ENCODE measurements at regions not wholly inside any gene's neighbourhood (a gene's known extent, or its start where the extent isn't known, plus 50 kb on each side); places are given as distances from the start of the nearest gene placed in this dataset.
A peak's percentile ranks its signal among the peaks of the same experiment; 100 is the strongest.
"Not testable (repeated sequence)": the region's sequence is repeated elsewhere in the genome, so short reads cannot be mapped to it uniquely, and the experiment has no call there.

DNA sequence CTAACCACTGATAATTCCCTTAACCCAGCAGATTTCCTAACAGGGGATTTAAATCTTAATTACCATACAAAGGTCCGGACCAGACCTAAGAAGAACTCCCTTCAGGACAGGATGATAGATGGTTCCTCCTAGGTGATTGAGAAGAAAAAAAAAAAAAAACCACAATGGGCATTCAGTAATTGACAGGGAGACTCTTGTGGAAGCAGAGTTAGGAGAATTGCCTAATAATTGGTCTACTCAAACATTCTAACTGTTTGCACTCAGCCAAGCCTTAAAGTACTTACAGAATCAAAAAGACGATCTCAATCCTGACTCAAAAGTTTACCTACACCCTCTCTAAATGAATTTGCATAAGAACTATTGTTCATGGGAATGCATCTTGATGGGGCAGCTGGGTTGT lies 844.7 kb upstream of the ACVR2A start:
- DNase-seq; intact Hi-C loops (cut with DNase I, micrococcal nuclease); ATAC-seq: not testable (repeated sequence)

DNA sequence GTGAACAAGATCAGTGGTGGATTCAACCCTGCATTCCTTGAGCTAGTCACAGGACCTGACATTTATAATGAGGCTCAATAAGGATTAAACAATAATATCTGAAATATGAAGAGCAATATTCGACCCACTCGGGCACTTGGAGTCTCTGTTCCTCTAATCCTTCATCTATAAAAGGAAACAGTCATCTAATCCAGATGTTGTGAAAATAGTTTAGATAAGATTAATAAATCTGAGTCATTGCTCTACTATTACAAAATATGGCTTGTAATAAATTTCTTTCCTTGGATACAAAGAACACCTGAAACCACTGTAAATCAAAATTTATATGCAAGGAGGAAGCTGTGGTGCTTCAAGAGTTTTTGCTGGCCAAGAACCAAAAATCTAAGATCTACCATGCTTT lies 846.9 kb upstream of the ACVR2A start:
- no peak for DNase-seq

DNA sequence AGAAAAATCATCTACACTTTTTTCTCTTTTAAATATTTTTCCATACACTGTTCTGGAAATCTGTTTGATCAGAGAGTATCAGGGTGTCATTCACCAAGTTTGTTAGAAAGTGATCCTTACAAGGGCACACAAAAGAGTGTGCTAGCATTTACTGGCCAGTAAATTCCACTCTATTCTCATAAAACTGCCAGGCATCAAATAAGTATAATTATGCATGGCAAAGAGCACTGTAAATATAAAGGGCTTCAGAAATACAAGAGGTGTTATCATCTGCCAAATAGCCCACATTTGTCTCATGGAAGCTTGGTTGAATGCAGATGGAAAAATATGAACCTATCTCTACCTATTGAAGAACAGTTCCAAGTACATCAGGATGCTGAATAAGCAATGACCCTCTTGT lies 847.3 kb upstream of the ACVR2A start:
- no peak for DNase-seq
- no peak for ATAC-seq
- intact Hi-C loops (cut with DNase I, micrococcal nuclease) = no loop called here

More for the DNA sequence above, 846.9 kb upstream of the ACVR2A start:
- intact Hi-C loops (cut with DNase I, micrococcal nuclease) = no loop called here
- ATAC-seq = no peak

DNA sequence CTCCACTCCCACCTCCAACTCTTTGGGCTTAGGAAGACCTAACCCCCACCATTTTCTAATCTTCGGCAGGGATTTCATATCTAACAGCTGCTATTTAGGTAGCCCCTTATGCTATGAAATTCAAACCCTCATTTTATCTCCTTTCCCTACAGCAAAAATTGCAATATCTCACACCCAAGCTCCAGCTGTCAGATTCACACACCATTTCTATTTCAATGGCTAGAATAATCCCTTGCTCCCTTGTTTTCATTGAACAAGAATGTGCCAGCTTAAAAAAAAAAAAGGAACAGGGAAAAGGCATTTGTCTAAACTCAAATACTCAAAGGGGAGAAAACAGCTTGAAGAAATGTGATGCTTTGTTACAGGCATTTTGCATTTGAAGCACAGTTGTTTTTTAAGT lies 850.6 kb upstream of the ACVR2A start:
- DNase-seq = no peak
- ATAC-seq = no peak
- intact Hi-C loops (cut with DNase I, micrococcal nuclease) = no loop called here

DNA sequence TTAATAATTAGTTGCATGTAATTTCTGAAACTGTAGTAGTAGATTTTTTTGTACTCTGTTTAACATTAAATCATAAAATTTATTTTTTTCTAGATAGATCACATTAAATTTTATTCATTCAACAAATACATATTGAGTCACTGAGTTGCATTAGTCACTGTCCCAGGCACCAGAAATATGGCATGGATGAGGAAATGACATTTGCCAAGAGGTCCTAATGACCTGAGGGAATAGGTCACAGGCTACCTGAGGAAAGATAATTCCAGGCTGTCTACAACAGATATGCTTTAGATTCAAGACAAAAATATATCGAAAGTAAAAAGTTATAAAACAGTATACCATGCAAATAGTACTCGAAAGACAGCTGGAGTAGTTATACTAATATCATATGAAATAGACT lies 852.4 kb upstream of the ACVR2A start:
- no peak for ATAC-seq
- DNase-seq = no peak
- intact Hi-C loops (cut with DNase I, micrococcal nuclease) = no loop called here

DNA sequence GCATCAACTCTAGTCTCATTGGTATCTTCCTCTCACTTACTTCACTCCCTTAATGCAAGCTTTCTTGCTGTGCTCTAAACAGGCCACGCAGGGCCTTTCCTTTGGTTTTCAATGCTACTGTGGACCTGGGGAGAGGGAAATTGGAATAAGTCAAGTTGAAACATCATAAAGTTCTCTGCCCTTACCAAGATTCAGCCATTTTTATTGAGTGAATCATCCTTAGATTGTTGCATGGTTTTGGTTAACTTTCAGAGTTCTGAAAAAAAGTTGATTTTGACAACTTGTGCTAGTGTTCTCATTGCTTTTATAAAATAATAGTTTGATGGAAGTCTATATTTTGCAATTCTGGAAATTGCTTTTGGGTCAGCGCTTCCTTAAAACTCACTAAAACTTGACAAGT lies 852.8 kb upstream of the ACVR2A start:
- intact Hi-C loops (cut with DNase I, micrococcal nuclease) = no loop called here
- DNase-seq (no peak), ATAC-seq (no peak)

DNA sequence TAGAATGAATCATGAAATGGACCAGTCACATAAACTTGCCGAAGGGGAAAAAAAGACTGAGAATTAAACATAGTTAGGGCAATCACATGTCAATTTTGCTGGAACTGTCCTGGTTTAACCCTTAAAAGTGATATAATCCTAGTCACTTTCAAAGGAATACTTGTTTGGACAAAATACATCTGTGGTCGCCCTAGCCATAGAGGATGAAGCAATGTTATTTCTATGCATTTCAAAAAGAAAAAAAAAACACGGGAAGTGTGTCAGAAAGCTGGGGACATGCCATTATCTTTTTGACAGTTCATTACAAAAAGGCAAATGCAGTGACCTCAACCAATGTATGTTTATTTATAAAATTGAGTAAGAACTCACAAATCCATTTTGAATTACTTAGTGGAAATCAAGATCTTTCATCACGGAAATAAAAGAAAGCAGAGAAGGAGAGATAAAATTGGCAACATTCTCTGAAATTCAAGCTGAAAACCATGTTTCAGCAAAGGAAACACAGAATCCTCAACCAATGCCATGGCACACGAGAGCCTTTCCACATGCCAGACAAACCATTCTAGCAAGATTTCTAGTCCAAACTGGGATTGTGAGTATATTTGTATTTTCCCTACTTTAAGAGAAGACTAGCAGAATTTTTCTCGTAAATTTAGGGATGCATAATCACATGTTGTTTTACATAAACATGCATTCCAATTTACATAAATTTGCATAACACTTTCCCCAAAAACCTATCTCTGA lies 854.3 kb upstream of the ACVR2A start:
- DNase-seq (no peak), ATAC-seq (no peak)
- intact Hi-C loops (cut with DNase I, micrococcal nuclease) = no loop called here

DNA sequence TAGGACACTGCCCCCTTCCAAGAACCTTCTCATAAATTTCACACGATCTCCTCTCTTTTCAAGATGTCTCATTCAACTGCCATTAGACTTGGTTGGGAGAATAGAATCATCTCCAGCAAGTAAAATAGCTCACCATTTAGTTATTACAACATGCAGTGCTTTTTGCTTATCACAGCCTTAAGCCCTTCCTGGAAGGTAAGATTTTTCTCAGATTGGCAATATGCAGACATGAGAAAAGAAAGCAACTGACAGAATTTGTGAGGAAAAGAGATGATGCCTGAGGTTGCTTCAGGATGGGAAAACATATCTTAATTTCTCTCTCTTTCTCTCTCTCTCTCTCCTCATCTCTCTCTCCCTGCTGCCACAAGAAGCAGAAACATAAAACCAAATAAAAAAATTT lies 855.1 kb upstream of the ACVR2A start:
- no peak for ATAC-seq

DNA sequence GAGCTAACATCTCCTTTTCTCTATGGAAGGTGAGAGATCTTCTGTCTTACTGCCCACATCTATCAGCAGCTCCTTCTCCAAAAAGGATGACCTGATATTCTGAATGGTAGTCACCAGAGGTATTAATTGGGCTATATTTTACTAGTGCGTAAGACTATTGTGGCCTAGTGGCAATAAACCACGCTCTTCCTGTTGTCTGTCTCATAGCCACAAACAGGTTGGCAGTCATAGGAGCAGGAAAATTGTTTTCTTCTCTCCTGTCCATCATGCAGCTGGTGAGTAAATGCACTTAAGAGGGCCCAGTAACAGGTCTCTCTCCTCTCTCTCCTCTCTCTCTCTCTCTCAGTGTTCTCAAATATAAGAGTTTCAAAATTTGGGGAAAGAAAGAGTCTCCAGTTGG lies 856.8 kb upstream of the ACVR2A start:
- ATAC-seq (no peak), DNase-seq (no peak)
- intact Hi-C loops (cut with DNase I, micrococcal nuclease) = no loop called here

More for the DNA sequence above, 855.1 kb upstream of the ACVR2A start:
- intact Hi-C loops (cut with DNase I, micrococcal nuclease) = no loop called here
- DNase-seq = no peak

DNA sequence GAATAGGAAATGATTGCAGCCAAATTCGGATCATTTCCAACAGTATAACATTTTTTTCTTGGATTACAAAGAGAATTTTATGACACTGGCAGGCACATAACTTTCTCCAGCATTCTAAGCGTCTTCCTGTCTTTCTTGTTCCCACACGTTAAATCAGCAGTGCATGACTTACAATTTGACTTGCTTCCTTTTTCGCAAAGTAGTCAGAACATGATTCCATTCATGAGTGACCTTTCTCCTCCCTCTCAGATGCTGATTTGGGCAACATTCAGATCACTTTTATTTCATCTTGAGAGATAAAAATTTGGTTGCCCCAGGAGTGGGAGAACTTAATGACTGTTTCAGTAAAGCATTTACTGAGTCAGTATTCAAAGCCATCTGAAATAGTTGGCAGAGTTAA lies 858.7 kb upstream of the ACVR2A start:
- ATAC-seq (no peak), DNase-seq (no peak)
- intact Hi-C loops (cut with DNase I, micrococcal nuclease) = no loop called here

DNA sequence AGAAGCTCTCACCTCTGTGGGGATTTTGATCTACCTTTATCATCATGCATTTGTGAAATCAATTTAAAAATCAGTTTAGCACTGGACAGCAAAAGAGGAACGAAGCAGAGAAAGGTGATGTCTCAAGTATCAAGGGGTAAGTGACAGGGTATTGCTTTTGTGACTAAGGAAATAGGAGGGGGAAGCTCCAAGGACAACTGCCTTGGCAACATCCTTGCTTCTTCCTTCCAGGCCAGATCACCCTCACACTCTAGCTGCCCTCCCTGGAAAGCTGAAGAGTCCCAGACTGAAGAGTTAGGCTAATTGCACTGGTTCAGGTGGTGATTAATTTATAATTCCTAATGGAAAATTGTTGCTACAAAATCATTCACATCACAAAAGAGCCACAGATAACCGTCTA lies 859.1 kb upstream of the ACVR2A start:
- no peak for ATAC-seq
- intact Hi-C loops (cut with DNase I, micrococcal nuclease) = no loop called here
- no peak for DNase-seq

DNA sequence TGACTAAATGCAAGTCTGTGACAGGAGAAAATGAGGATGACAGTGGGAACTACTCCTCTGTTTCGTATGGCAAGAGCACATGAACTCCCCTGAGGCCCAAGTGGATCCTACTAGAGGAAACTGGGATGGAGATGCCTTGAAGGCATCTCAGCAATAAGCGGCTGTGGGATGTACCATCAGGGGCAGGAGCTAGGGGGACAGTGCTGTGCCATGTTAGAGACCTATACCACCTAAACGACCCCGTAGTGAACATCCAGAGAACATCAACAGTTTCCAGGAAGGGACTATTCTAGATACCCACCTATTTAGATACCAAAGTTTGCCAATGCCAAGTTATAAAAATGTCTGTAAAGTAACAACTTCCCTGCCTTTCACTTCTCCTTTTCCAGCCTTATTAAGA lies 860.8 kb upstream of the ACVR2A start:
- intact Hi-C loops (cut with DNase I, micrococcal nuclease) = no loop called here
- DNase-seq = no peak

DNA sequence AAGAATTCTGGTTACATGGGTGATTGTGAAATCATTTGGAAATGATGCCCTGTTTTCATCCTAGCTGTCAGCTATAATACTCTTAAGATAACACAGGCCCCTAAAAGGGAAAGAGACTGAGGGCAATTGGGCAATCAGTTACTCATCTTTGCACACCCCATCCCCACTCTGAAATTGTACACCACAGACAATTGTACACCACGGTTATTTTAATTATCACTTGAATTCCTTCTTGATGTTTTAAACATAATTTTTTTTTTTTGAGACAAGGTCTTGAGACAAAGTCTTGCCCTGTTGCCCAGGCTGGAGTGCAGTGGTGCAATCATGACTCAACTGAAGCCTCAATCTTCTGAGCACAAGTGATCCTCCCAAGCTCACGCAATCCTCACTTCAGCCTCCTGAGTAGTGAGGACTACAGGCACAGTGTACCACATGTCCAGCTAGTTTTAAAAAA lies 862.4 kb upstream of the ACVR2A start:
- ATAC-seq (no peak), DNase-seq (peak in 1 of 2 donors; percentile 27)
- intact Hi-C loops (cut with DNase I, micrococcal nuclease) = no loop called here

More for the DNA sequence above, 860.8 kb upstream of the ACVR2A start:
- no peak for ATAC-seq

DNA sequence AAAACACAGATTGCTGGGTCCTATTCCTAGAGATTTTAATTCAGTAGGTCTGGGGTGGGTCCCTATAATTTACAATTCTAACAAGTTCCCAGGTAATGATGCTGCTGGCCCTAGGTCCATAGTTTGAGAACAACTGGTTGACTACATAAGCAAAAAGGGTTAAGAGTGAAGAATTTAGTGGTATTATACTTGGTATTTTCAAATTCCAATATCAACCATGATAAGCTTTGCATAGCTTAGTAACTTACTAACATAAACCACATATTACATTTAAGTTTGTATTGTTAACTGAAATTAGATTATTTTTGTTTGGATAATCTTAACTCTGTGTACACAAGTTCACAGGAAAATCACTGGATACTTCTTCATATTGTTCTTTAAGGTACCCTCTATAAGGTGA lies 862.9 kb upstream of the ACVR2A start:
- intact Hi-C loops (cut with DNase I, micrococcal nuclease) = no loop called here
- DNase-seq (no peak), ATAC-seq (no peak)

DNA sequence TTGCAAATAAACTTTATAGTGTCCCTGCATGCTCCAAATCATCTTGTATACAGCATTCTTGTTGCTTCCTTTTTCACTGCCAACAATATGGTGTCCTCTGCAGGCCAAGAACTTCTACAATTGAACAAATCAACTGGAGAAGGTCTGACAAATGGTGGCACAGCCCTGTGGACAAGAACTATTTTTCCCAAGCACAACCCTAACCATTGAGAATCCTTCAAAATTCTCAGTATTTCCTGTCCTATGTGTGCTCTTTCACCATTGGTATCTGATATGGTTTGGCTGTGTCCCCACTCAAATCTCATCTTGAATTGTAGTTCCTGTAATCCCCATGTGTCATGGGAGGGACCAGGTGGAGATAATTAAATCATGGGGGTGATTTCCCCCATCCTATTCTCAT lies 865.1 kb upstream of the ACVR2A start:
- DNase-seq = no peak
- intact Hi-C loops (cut with DNase I, micrococcal nuclease) = no loop called here
- no peak for ATAC-seq

DNA sequence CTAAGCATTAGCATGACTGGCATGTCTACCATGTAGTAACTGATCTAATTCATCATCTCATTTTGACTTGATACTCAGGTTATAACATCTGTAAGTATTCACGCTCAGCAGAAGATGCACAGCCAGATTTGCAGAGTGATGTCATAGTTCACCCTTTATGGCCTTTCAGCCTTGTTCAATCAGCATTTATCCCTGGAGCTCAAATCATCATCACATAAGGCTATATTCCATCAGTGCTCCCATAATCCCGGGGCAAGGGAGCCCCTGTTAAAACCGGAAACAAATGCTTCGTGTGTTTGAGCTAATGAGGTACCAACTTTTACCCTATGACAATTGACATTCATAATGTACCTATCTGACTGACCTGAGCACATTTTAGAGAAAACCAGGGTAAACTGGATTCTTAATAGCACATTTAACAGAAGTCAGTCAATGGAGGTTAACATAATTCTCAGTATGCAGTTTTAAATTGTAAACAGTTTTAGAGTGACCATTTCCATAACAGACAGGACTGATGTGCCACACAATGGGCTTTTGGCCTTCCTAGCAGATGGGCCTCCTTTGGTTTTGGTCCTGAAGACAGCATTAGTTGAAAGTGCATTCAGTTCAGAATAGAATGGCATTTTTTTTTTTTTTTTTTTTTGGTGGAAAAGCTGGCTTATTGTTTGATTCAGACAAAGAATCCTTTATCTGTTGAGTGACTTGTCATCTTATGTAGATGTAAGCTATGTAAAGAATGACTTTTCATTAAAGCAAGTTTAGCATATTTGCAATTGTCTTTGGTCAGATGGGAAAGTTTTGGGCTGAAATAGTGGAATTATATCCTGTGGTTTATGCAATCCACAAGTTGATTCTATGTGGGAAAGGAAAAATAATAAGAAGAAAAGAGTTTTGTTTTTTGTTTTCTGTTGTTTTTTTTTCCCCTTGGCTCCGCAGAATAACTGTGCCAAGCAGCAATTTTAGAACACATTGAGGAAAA lies 866.0 kb upstream of the ACVR2A start:
- ATAC-seq (no peak), DNase-seq (no peak)
- intact Hi-C loops (cut with DNase I, micrococcal nuclease) = no loop called here

DNA sequence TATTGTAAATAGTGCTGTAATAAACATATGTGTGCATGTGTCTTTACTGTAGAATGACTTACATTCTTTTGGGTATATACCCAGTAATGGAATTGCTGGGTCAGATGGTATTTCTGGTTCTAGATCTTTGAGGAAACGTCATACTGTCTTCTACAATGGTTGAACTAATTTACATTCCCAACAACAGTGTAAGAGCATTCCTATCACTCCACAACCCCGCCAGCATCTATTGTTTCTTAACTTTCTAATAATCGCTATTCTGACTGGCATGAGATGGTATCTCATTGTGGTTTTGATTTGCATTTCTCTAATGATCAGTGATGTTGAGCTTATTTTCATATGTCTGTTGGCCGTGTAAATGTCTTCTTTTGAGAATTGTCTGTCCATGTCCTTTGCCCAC lies 873.8 kb upstream of the ACVR2A start:
- intact Hi-C loops (cut with DNase I, micrococcal nuclease); ATAC-seq; DNase-seq: not testable (repeated sequence)

DNA sequence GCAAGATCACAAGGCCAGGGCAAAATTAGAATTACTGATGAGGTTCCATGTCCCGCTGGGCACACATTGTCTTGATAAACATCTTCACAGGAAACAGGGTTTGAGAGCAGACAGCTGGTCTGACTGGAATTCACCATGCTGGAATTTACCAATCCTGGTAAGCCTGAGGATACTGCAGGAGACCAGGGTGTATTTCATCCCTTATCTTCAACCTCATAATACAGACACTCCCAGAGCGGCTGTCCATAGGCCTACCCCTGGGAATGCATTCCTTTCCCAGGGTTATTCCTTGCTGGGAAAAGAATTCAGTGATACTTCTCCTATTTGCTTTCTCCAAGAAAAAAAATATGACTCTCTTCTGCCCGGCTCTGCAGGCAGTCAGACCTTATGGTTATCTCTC lies 875.1 kb upstream of the ACVR2A start:
- DNase-seq; ATAC-seq; intact Hi-C loops (cut with DNase I, micrococcal nuclease): not testable (repeated sequence)

DNA sequence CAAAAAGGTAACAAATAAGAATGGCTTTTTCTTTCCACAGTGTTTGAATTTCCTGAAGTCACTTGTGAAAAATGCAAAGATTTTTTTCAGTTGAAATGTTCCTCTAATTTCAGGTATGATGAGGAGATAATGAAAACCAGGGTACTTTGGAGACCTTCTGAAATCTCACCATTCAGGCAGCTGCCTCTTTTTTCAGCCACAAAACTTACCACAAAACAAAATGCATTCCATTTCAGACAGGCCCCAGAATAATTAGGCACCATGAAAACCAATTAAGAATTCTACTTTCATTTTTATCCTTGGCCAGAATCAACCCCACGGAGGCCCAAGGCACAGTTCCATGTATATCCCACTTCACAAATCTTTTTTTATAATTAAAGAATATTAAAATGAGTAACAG lies 880.3 kb upstream of the ACVR2A start:
- intact Hi-C loops (cut with DNase I, micrococcal nuclease) = no loop called here
- ATAC-seq = no peak

DNA sequence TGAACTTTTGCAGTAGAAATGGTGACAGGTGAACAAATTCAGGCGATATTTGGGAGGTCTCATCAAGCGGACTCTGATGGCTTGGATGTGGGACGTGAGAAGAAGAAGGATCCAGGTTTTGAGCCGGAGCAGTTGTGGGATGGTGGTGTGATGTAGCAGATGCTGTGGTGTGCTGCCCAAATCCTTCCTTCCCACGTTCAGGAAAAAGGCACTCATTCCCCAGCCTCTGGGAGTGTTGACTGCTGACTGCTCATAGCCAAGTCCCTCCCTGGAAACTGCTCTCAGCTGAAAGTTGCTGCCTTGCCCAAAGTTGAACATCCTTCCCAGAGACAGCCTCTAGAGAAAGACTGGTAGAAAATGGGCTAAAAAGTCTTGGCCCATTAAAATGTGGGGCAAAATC lies 890.3 kb upstream of the ACVR2A start:
- ATAC-seq (no peak), DNase-seq (no peak)
- intact Hi-C loops (cut with DNase I, micrococcal nuclease) = no loop called here

More for the DNA sequence above, 880.3 kb upstream of the ACVR2A start:
- no peak for DNase-seq

All from left colon (tissue), 2 donors.